NCI-H510A treated with DMSO at 0.1 percent for 48 hours (cell line): ENCODE measurements at regions not wholly inside any gene's neighbourhood (a gene's known extent, or its start where the extent isn't known, plus 50 kb on each side); places are given as distances from the start of the nearest gene placed in this dataset.
A peak's percentile ranks its signal among the peaks of the same experiment; 100 is the strongest.

Experiments
- DNase-seq: peaks from one replicate; lab custom pipeline; 2025; lab: John Stamatoyannopoulos, UW

GRCh38 chr12:87784350-87784749 is 244.9 kb downstream of the C12orf50 start:
- DNase-seq: peak; percentile 49

GRCh38 chr12:87783467-87783866 is 245.7 kb downstream of the C12orf50 start:
- DNase-seq: no peak

- DNase-seq: no peak
Observed at GRCh38 chr12:87782838-87783237, 246.4 kb downstream of the C12orf50 start.

- no peak for DNase-seq
Observed at GRCh38 chr12:87779858-87780498, 249.2 kb downstream of the C12orf50 start.

GRCh38 chr12:87779016-87779415 is 250.2 kb downstream of the C12orf50 start:
- DNase-seq: no peak

GRCh38 chr12:87778065-87778464 is 251.1 kb downstream of the C12orf50 start:
- no peak for DNase-seq

- DNase-seq: no peak
Observed at GRCh38 chr12:87775784-87776183, 253.4 kb downstream of the C12orf50 start.

- DNase-seq: no peak
Observed at GRCh38 chr12:87775051-87775450, 254.2 kb downstream of the C12orf50 start.

GRCh38 chr12:87772401-87772800 is 256.8 kb downstream of the C12orf50 start:
- DNase-seq: no peak

- DNase-seq: no peak
Observed at GRCh38 chr12:87768501-87769287, 260.5 kb downstream of the C12orf50 start.

GRCh38 chr12:87766044-87766443 is 263.2 kb downstream of the C12orf50 start:
- DNase-seq: no peak

GRCh38 chr12:87760943-87761342 is 268.3 kb downstream of the C12orf50 start:
- no peak for DNase-seq

GRCh38 chr12:87758271-87758670 is 270.9 kb downstream of the C12orf50 start:
- no peak for DNase-seq

- DNase-seq: no peak
Observed at GRCh38 chr12:87756721-87757120, 272.5 kb downstream of the C12orf50 start.

- DNase-seq: no peak
Observed at GRCh38 chr12:87756111-87756510, 273.1 kb downstream of the C12orf50 start.

- DNase-seq: no peak
Observed at GRCh38 chr12:87728931-87729593, 300.1 kb downstream of the C12orf50 start.

GRCh38 chr12:87720967-87721366 is 308.2 kb downstream of the C12orf50 start:
- DNase-seq: no peak

- DNase-seq: no peak
Observed at GRCh38 chr12:87704374-87704773, 324.8 kb downstream of the C12orf50 start.

GRCh38 chr12:87690236-87690810 is 338.9 kb downstream of the C12orf50 start:
- DNase-seq: no peak

GRCh38 chr12:87689196-87689595 is 340.0 kb downstream of the C12orf50 start:
- no peak for DNase-seq

- DNase-seq: no peak
Observed at GRCh38 chr12:87687362-87687761, 341.8 kb downstream of the C12orf50 start.

- DNase-seq: no peak
Observed at GRCh38 chr12:87685696-87686095, 343.5 kb downstream of the C12orf50 start.

- no peak for DNase-seq
Observed at GRCh38 chr12:87679251-87679650, 349.9 kb downstream of the C12orf50 start.
